IMR-90 (cell line): ENCODE measurements at regions not wholly inside any gene's neighbourhood (a gene's known extent, or its start where the extent isn't known, plus 50 kb on each side); places are given as distances from the start of the nearest gene placed in this dataset.

ENCODE experiments used
- ATAC-seq: fragments of 200-7000 bp; cut with Tn5 transposase; 2 replicates; pipeline ENCODE4 v1.9.1; 2020; ENCODE audit warnings: low read depth, mild to moderate bottlenecking, moderate library complexity
- BruUV-seq: library from RNA; stranded (reverse); fragments of 400-500 nt; replicated peaks from 2 replicates; lab custom pipeline; 2021; lab: Mats Ljungman, UMichigan
- CTCF ChIA-PET: fragments of 300-600 bp; formaldehyde crosslinking; extraction: SDS; loops from one replicate; lab custom pipeline; 2021; ENCODE audit warnings: antibody characterized with exemption; lab: Yijun Ruan, JAX
- POLR2A ChIA-PET: fragments of 300-600 bp; sonication (Branson Sonifier 250); formaldehyde crosslinking; loops from one replicate; lab custom pipeline; 2022; ENCODE audit warnings: antibody characterized with exemption; ENCODE audit not compliant: unreplicated experiment; lab: Charles Lee
- DNase-seq: peaks from one replicate; pipeline ENCODE4 v3.0.0; 2013
- H2AFZ ChIP-seq: replicated peaks from 2 replicates; pipeline ENCODE3; 2013; ENCODE audit warnings: low read length, mild to moderate bottlenecking; ENCODE audit not compliant: poor library complexity
- H2AK5ac ChIP-seq: 2 replicates; pipeline ENCODE4 v1.6.1; 2013; ENCODE audit warnings: low read depth, low read length, inconsistent platforms
- H2AK9ac ChIP-seq: replicated peaks from 2 replicates; pipeline ENCODE3; 2013; ENCODE audit warnings: mild to moderate bottlenecking, low read depth, low read length, moderate library complexity; ENCODE audit not compliant: poor library complexity
- H2BK120ac ChIP-seq: 2 replicates; pipeline ENCODE4 v1.6.1; 2013; ENCODE audit warnings: low read depth, low read length, inconsistent platforms
- H2BK15ac ChIP-seq: 3 replicates; pipeline ENCODE4 v1.6.1; 2013; ENCODE audit warnings: low read depth, low read length, inconsistent platforms
- H2BK20ac ChIP-seq: 2 replicates; pipeline ENCODE4 v1.6.1; 2013; ENCODE audit warnings: low read depth, mild to moderate bottlenecking, inconsistent platforms, low read length, moderate library complexity
- H2BK5ac ChIP-seq: 2 replicates; pipeline ENCODE4 v1.6.1; 2013; ENCODE audit warnings: mild to moderate bottlenecking, low read depth, low read length, inconsistent platforms; ENCODE audit not compliant: poor library complexity, severe bottlenecking
- H3K14ac ChIP-seq: replicated peaks from 2 replicates; pipeline ENCODE4 v1.6.1; 2013; ENCODE audit warnings: low read depth, low read length, inconsistent platforms
- H3K18ac ChIP-seq: 2 replicates; pipeline ENCODE4 v1.6.1; 2013; ENCODE audit warnings: low read depth, low read length, control low read depth
- H3K23ac ChIP-seq: 2 replicates; pipeline ENCODE4 v1.6.1; 2013; ENCODE audit warnings: low read depth, low read length, inconsistent platforms
- H3K27ac ChIP-seq: 2 replicates; pipeline ENCODE4 v1.5.1; 2013; ENCODE audit warnings: mild to moderate bottlenecking, control low read depth, low read length; ENCODE audit not compliant: insufficient read depth
- H3K27me3 ChIP-seq: 2 replicates; pipeline ENCODE4 v1.6.1; 2013; ENCODE audit warnings: low read length; ENCODE audit not compliant: control insufficient read depth, insufficient read depth
- H3K36me3 ChIP-seq: 2 replicates; pipeline ENCODE4 v1.6.1; 2013; ENCODE audit warnings: low read length, mixed read lengths; ENCODE audit not compliant: control insufficient read depth, insufficient read depth
- H3K4ac ChIP-seq: 2 replicates; pipeline ENCODE4 v1.6.1; 2013; ENCODE audit warnings: low read depth, low read length, inconsistent platforms
- H3K4me1 ChIP-seq: 2 replicates; pipeline ENCODE4 v1.6.1; 2013; ENCODE audit warnings: low read length, mixed read lengths; ENCODE audit not compliant: control insufficient read depth, insufficient read depth
- H3K4me2 ChIP-seq: 2 replicates; pipeline ENCODE4 v1.6.1; 2013; ENCODE audit warnings: low read depth, mild to moderate bottlenecking, control low read depth, low read length, moderate library complexity
- H3K4me3 ChIP-seq: 2 replicates; pipeline ENCODE4 v1.5.1; 2013; ENCODE audit warnings: low read depth, mild to moderate bottlenecking, control low read depth, low read length, moderate library complexity; ENCODE audit not compliant: insufficient read depth
- H3K56ac ChIP-seq: 2 replicates; pipeline ENCODE4 v1.6.1; 2013; ENCODE audit warnings: low read length, inconsistent platforms; ENCODE audit not compliant: insufficient read depth; ENCODE audit errors: extremely low read depth
- H3K79me1 ChIP-seq, 2 experiments: 2 replicates each; pipeline ENCODE4 v1.6.1; 2013; ENCODE audit warnings: low read length in 2 of 2, inconsistent platforms in 1 of 2, low read depth in 1 of 2
- H3K9ac ChIP-seq: 2 replicates; pipeline ENCODE4 v1.6.1; 2013; ENCODE audit warnings: low read depth, low read length, control low read depth
- H3K9me1 ChIP-seq: 2 replicates; pipeline ENCODE4 v1.6.1; 2013; ENCODE audit warnings: low read length, inconsistent platforms; ENCODE audit not compliant: insufficient read depth
- H3K9me3 ChIP-seq: 2 replicates; pipeline ENCODE4 v1.6.1; 2013; ENCODE audit warnings: low read length; ENCODE audit not compliant: control insufficient read depth, insufficient read depth
- H4K20me1 ChIP-seq: 2 replicates; pipeline ENCODE4 v1.6.1; 2013; ENCODE audit warnings: low read length, inconsistent platforms; ENCODE audit not compliant: insufficient read depth
- H4K5ac ChIP-seq: 2 replicates; pipeline ENCODE4 v1.6.1; 2013; ENCODE audit warnings: mild to moderate bottlenecking, low read depth, low read length, control low read depth
- H4K8ac ChIP-seq, 2 experiments: 2 replicates each; pipeline ENCODE4 v1.6.1; 2013; ENCODE audit warnings: low read depth in 2 of 2, low read length in 2 of 2, control low read depth in 1 of 2, inconsistent platforms in 1 of 2
- H4K91ac ChIP-seq: 2 replicates; pipeline ENCODE4 v1.6.1; 2013; ENCODE audit warnings: low read depth, low read length, inconsistent platforms; ENCODE audit not compliant: insufficient read depth
- CHD1 ChIP-seq: IDR thresholded peaks from 2 replicates; pipeline ENCODE4 v1.6.1; 2012; ENCODE audit warnings: low read depth, low read length, improper control_type of control experiment
- MAZ ChIP-seq: IDR thresholded peaks from 2 replicates; pipeline ENCODE4 v1.6.1; 2012; ENCODE audit warnings: low read depth, mild to moderate bottlenecking, low read length, improper control_type of control experiment, moderate library complexity, borderline replicate concordance
- RFX5 ChIP-seq: IDR thresholded peaks from 2 replicates; pipeline ENCODE4 v1.8.0; 2012; ENCODE audit warnings: low read depth, mild to moderate bottlenecking, low read length, moderate library complexity
- WGBS, 2 experiments: methylation state at CpG; one replicate each; pipeline versions ENCODE4 v1.1.5 to v1.1.7; 2013; ENCODE audit warnings: missing lambda C conversion rate in 2 of 2; ENCODE audit not compliant: insufficient read length in 1 of 2; ENCODE audit errors: extremely low coverage in 2 of 2; 5-methylcytosine and 5-hydroxymethylcytosine counted together
- dilution Hi-C: fragments of 300-500 bp; cut with HindIII; formaldehyde crosslinking; loops from one replicate; pipeline ENCODE4 v1.14.3; 2018; ENCODE audit warnings: low sequenced_read_pairs; ENCODE audit not compliant: unreplicated experiment
- in situ Hi-C: fragments of 300-500 bp; cut with MboI; formaldehyde crosslinking; loops from 3 replicates; pipeline ENCODE4 v1.14.3; 2019; ENCODE audit warnings: low sequenced_read_pairs, inconsistent platforms, mixed read lengths
- intact Hi-C: fragments of 100-400 bp; cut with micrococcal nuclease; formaldehyde crosslinking; loops from 2 replicates; pipeline ENCODE4 v1.10.0; 2022

DNA sequence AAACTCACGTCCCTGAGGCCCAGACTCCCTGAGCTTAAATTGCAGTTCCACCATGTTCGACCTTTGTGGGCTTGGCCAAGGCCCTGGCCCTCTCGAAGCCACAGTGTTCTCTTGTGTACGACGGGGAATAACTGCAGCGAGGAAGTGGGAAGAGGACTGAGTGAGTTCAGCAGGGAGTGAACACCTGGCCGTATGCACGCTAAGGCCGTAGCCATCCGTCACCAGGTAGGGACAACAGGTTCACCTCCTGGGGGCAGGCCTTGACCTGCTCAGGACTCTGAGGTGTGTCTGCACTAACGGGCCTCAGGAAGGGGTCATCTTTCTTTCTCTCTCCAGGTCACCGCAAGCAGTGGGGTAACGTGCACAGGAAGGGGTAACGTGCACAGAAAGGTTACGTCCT is 67.2 kb upstream of the CTBP2 start:
- Histone ChIP-seq H2BK5ac (no peak overlapping the region), H3K4ac (no peak overlapping the region), H4K20me1 (no peaks in the 10 kb centered on the region), H3K9me1 (peaks cover 15% of the 10 kb centered on the region), H3K4me2 (no peak overlapping the region), H4K5ac (no peak overlapping the region), H4K8ac (no peak overlapping the region), H3K27ac (no peak overlapping the region), H2BK120ac (no peak overlapping the region), H2BK15ac (no peak overlapping the region), H2BK20ac (no peak overlapping the region), H3K9ac (no peak overlapping the region), H3K18ac (no peak overlapping the region), H3K36me3 (no peaks in the 10 kb centered on the region), H2AK5ac (0 out of 2 replicates have a peak overlapping the region, but pooled peaks have one; percentile 1), H3K9me3 (no peaks in the 10 kb centered on the region), H3K4me3 (no peak overlapping the region), H2AK9ac (peak overlapping the region; percentile 70), H3K27me3 (peaks cover 6% of the 10 kb centered on the region; the same call in 1 of the 2 replicates), H3K14ac (no peak overlapping the region), H3K4me1 (peaks cover 11% of the 10 kb centered on the region), H3K56ac (no peak overlapping the region), H3K23ac (no peak overlapping the region), H4K91ac (no peak overlapping the region), H3K79me1 (peaks cover 0 to 9% of the 10 kb centered on the region in 2 experiments; a peak in 2 of 4 replicates), H2AFZ (no peak overlapping the region)
- BruUV-seq = no TSS peak
- CTCF ChIA-PET = no interaction called here
- intact Hi-C loops = no loop called here
- 100% methylated on average over 1 of the region's 15 CpGs; no CpG with 5 or more reads in 1 of the 2 experiments for WGBS, 2 experiments
- dilution Hi-C loops = no loop called here
- no peak for ATAC-seq
- POLR2A ChIA-PET = no interaction called here
- in situ Hi-C loops = no loop called here
- DNase-seq = no peak
- TF ChIP-seq MAZ = no peak
- no peak for TF ChIP-seq CHD1
- no peak for TF ChIP-seq RFX5
